A549 (cell line): ENCODE measurements at regions not wholly inside any gene's neighbourhood (a gene's known extent, or its start where the extent isn't known, plus 50 kb on each side); places are given as distances from the start of the nearest gene placed in this dataset.

ENCODE experiments used
- ATAC-seq, 2 experiments: fragments of 200-7000 bp in 1 of 2; fragments of >200 bp in 1 of 2; cut with Nextera tagmentation in 1 of 2; cut with Tn5 transposase in 1 of 2; 3 replicates each; pipeline versions ENCODE4 v1.8.0 to v1.9.1; 2018 to 2020; ENCODE audit warnings: mild to moderate bottlenecking in 1 of 2, moderate library complexity in 1 of 2
- CTCF ChIA-PET: fragments of 300-600 bp; sonication (Branson Sonifier 250); formaldehyde crosslinking; extraction: SDS; loops from one replicate; lab custom pipeline; 2021; ENCODE audit warnings: antibody characterized with exemption, inconsistent platforms; lab: Yijun Ruan, JAX
- POLR2A ChIA-PET: fragments of 350-600 bp; formaldehyde crosslinking; extraction: SDS; loops from one replicate; lab custom pipeline; 2021; ENCODE audit warnings: antibody characterized with exemption, inconsistent platforms; lab: Yijun Ruan, JAX
- DNase-seq, 2 experiments: peaks; one replicate each; pipeline versions ENCODE4 v3.0.0 to v3.0.0-alpha.2; 2011 to 2016; ENCODE audit warnings: low read depth in 1 of 2, low spot score in 1 of 2
- FAIRE-seq: peaks from 2 replicates; lab custom pipeline; 2011; peaks lifted over from hg19 to GRCh38; lab: Jason Lieb, UNC
- H3K27ac ChIP-seq, 2 experiments: fragments of >200 bp; sonication (Bioruptor Twin); formaldehyde crosslinking; 3 replicates each; pipeline ENCODE4 v1.5.1; 2016 to 2017
- H3K4me1 ChIP-seq: fragments of >200 bp; sonication (Bioruptor Twin); formaldehyde crosslinking; 3 replicates; pipeline ENCODE4 v1.6.1; 2016
- H3K4me2 ChIP-seq: fragments of >200 bp; sonication (Bioruptor Twin); formaldehyde crosslinking; 3 replicates; pipeline ENCODE4 v1.6.1; 2016
- H3K4me3 ChIP-seq: fragments of >200 bp; sonication (Bioruptor Twin); formaldehyde crosslinking; 3 replicates; pipeline ENCODE4 v1.5.1; 2016
- H3K9me3 ChIP-seq: fragments of >200 bp; sonication (Bioruptor Twin); formaldehyde crosslinking; 3 replicates; pipeline ENCODE4 v1.6.1; 2016
- BHLHE40 ChIP-seq: IDR thresholded peaks from 2 replicates; pipeline ENCODE4 v1.6.1; 2012; ENCODE audit warnings: low read depth, low read length, inconsistent platforms
- CBX8 ChIP-seq: fragments of 200-600 bp; sonication (generic); IDR thresholded peaks from 2 replicates; pipeline ENCODE4 v1.6.1; 2016
- CEBPB ChIP-seq, 2 experiments: fragments of >200 bp in 1 of 2; sonication (Bioruptor Twin) in 1 of 2; formaldehyde crosslinking in 1 of 2; IDR thresholded peaks; 2 replicates each; pipeline ENCODE4 v1.6.1; 2012 to 2016
- EHMT2 ChIP-seq: fragments of 200-600 bp; sonication (generic); IDR thresholded peaks from 2 replicates; pipeline ENCODE4 v1.6.1; 2016; ENCODE audit warnings: antibody characterized with exemption, low read depth, mild to moderate bottlenecking, moderate library complexity
- EP300 ChIP-seq, 2 experiments: fragments of >200 bp; sonication (Bioruptor Twin); formaldehyde crosslinking; IDR thresholded peaks; 2 replicates in 1 of 2; 3 replicates in 1 of 2; pipeline ENCODE4 v1.6.1; 2016 to 2017
- FOSL2 ChIP-seq, 2 experiments: fragments of 450-650 bp in 1 of 2; fragments of >200 bp in 1 of 2; sonication (Bioruptor Twin) in 1 of 2; formaldehyde crosslinking; IDR thresholded peaks; 2 replicates each; pipeline versions ENCODE4 v1.5.0 to v1.6.1; 2016 to 2020; ENCODE audit warnings: mild to moderate bottlenecking in 1 of 2, moderate library complexity in 1 of 2
- HEYL ChIP-seq: fragments of 250-450 bp; sonication (Bioruptor Pico); IDR thresholded peaks from 2 replicates; pipeline ENCODE4 v1.8.0; 2021; ENCODE audit warnings: mild to moderate bottlenecking, moderate library complexity
- HOXB5 ChIP-seq: fragments of 250-450 bp; sonication (Bioruptor Pico); IDR thresholded peaks from 2 replicates; pipeline ENCODE4 v1.5.0; 2020; ENCODE audit warnings: mild to moderate bottlenecking, moderate library complexity
- KDM5A ChIP-seq: fragments of 200-600 bp; sonication (generic); IDR thresholded peaks from 2 replicates; pipeline ENCODE4 v1.6.1; 2016; ENCODE audit warnings: antibody characterized with exemption, mild to moderate bottlenecking
- MAX ChIP-seq: IDR thresholded peaks from 2 replicates; pipeline ENCODE4 v1.6.1; 2012
- MAZ ChIP-seq: fragments of 150-350 bp; IDR thresholded peaks from 2 replicates; pipeline ENCODE4 v1.6.1; 2014; ENCODE audit warnings: antibody characterized with exemption, low read depth, low read length, borderline replicate concordance
- MYC ChIP-seq: IDR thresholded peaks from 2 replicates; pipeline ENCODE4 v1.6.1; 2012; ENCODE audit warnings: mild to moderate bottlenecking, inconsistent platforms, low read length, improper control_type of control experiment, borderline replicate concordance
- NR3C1 ChIP-seq: fragments of >200 bp; sonication (Bioruptor Twin); formaldehyde crosslinking; IDR thresholded peaks from 3 replicates; pipeline ENCODE4 v1.6.1; 2017
- POLR2A ChIP-seq: IDR thresholded peaks from 2 replicates; pipeline ENCODE4 v1.6.1; 2012; ENCODE audit warnings: mild to moderate bottlenecking, low read length
- POLR2AphosphoS2 ChIP-seq: conservative IDR thresholded peaks from 2 replicates; pipeline ENCODE4 v1.6.1; 2012; ENCODE audit warnings: low read length, improper control_type of control experiment, inconsistent platforms
- RNF2 ChIP-seq: fragments of 200-600 bp; sonication (generic); IDR thresholded peaks from 2 replicates; pipeline ENCODE4 v1.6.1; 2016; ENCODE audit warnings: low read depth, mild to moderate bottlenecking, antibody characterized with exemption, moderate library complexity, borderline replicate concordance
- SREBF2 ChIP-seq: fragments of 450-650 bp; IDR thresholded peaks from 2 replicates; pipeline ENCODE4 v1.6.1; 2014; ENCODE audit warnings: mild to moderate bottlenecking, moderate library complexity
- TP53 ChIP-seq: fragments of 250-450 bp; sonication (Bioruptor Pico); IDR thresholded peaks from 2 replicates; pipeline ENCODE4 v1.5.0; 2021; ENCODE audit warnings: mild to moderate bottlenecking, moderate library complexity
- ZFP36 ChIP-seq: fragments of 450-650 bp; IDR thresholded peaks from 2 replicates; pipeline ENCODE4 v1.6.1; 2014; ENCODE audit warnings: borderline replicate concordance; ENCODE audit not compliant: partially characterized antibody
- WGBS: methylation state at CpG from one replicate; pipeline ENCODE4 v1.1.6; 2017; ENCODE audit errors: missing lambda C conversion rate; 5-methylcytosine and 5-hydroxymethylcytosine counted together
- TF ChIP-seq, protein P1 (sequence below): fragments of 250-450 bp; sonication (Bioruptor Pico); IDR thresholded peaks from 2 replicates; pipeline ENCODE4 v1.5.0; 2021; ENCODE audit warnings: mild to moderate bottlenecking, moderate library complexity, borderline replicate concordance
- TF ChIP-seq, protein P2 (sequence below): IDR thresholded peaks from 2 replicates; pipeline ENCODE4 v1.6.1; 2012; ENCODE audit warnings: low read depth, borderline replicate concordance
- TF ChIP-seq, protein P3 (sequence below): fragments of 200-600 bp; sonication (generic); IDR thresholded peaks from 2 replicates; pipeline ENCODE4 v1.6.1; 2016; ENCODE audit warnings: antibody characterized with exemption, mild to moderate bottlenecking, moderate library complexity
- TF ChIP-seq, protein P4 (sequence below): fragments of >200 bp; sonication (Bioruptor Twin); formaldehyde crosslinking; IDR thresholded peaks from 2 replicates; pipeline ENCODE4 v1.6.1; 2016
- TF ChIP-seq, protein P5 (sequence below): fragments of 450-650 bp; IDR thresholded peaks from 2 replicates; pipeline ENCODE4 v1.6.1; 2014; ENCODE audit warnings: antibody characterized with exemption

DNA sequence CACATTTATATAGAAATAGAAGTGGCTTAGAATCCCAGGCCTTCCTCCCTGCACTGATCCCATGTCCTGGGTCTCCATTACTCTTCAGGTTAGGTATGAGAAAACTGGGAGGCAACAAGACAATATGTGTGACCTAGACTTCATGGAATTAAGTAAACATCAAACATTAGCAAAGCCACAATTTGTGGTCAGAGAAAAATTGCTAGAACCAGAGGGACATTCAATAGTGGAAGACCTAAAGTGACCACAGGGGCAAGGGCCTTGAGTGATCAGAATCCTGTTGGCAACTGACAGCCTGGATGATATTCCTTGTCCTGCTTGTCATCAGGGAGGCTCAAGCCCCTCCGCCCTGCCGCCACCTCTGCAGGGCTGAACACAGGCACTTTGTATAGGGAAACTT lies 322.8 kb upstream of the CTNNB1 start:
- H3K4me2 ChIP-seq, result no peak overlapping the region
- FAIRE-seq (no peak), ATAC-seq (no peak), DNase-seq (no peak)
- 88% methylated on average over 2 of the region's 2 CpGs for WGBS
- TF ChIP-seq MAZ, result no peak
- TF ChIP-seq KDM5A, result no peak
- TF ChIP-seq NR3C1, result no peak
- TF ChIP-seq SREBF2, result no peak
- TF ChIP-seq TP53 (CRISPR knock-in tag), result no peak
- TF ChIP-seq RNF2, result no peak
- no peak for TF ChIP-seq FOSL2 (IDR thresholded peaks at IDR 0.05)
- no peak for TF ChIP-seq FOSL2 (CRISPR knock-in tag; IDR thresholded peaks at IDR 0.05)
- TF ChIP-seq ZFP36, result no peak
- H3K4me3 ChIP-seq, result no peak overlapping the region
- ChIA-PET CTCF (no interaction called here), POLR2A (no interaction called here)
- no peak overlapping the region for H3K27ac ChIP-seq
- no peaks in the 10 kb centered on the region for H3K9me3 ChIP-seq
- H3K4me1 ChIP-seq, result no peaks in the 10 kb centered on the region

DNA sequence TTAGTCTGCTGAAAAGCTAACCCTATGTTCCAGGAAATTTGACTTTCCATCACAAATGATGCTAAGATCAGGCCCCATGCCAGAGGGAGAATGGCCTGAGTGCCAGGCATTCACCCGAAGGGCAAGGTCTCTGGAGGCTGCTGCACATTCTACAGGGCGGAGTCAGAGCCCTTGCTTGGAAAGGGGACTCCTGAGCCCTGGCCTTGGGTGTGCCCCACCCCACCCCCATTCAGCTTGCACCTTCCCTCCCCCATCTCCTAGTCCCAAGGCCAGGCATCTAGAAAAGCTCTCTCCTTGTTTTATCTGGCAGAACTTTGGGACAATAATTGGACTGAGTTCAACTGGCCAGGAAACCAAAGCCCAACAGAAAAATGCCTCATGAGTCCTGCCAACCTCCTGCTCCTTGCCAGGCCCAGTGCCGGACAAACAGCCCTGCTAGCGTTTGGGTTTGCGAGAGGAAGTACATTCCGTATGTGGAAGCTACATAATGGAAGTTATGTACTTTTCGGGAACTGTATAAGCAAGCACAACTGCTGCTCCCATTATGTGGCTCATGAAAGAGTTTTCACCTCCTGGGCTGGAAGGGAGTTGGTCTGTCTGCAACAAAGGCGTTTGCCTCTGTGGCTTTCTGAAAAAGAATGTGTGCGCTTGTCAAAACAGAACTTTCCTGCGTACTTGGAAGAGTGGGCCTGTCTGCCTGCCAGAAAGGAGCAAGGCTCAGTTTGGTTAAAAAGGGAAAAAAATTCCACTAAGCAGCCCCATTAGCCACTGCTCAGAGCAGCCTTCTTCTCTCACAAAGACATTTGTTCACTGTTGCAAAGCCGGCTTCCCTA lies 321.5 kb upstream of the CTNNB1 start:
- ATAC-seq (no peak), FAIRE-seq (no peak), DNase-seq (no peak)
- Histone ChIP-seq H3K9me3 (no peaks in the 10 kb centered on the region), H3K4me3 (no peak overlapping the region), H3K4me2 (no peak overlapping the region), H3K4me1 (no peaks in the 10 kb centered on the region), H3K27ac (no peak overlapping the region)
- 79% methylated on average over 7 of the region's 11 CpGs for whole genome bisulfite sequencing
- CTCF ChIA-PET, result no interaction called here
- TF ChIP-seq, protein P1, sequence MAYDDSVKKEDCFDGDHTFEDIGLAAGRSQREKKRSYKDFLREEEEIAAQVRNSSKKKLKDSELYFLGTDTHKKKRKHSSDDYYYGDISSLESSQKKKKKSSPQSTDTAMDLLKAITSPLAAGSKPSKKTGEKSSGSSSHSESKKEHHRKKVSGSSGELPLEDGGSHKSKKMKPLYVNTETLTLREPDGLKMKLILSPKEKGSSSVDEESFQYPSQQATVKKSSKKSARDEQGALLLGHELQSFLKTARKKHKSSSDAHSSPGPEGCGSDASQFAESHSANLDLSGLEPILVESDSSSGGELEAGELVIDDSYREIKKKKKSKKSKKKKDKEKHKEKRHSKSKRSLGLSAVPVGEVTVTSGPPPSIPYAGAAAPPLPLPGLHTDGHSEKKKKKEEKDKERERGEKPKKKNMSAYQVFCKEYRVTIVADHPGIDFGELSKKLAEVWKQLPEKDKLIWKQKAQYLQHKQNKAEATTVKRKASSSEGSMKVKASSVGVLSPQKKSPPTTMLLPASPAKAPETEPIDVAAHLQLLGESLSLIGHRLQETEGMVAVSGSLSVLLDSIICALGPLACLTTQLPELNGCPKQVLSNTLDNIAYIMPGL (CRISPR knock-in tag), result no peak
- no peak for TF ChIP-seq EP300 (IDR thresholded peaks at IDR 0.05)
- TF ChIP-seq, protein P2, sequence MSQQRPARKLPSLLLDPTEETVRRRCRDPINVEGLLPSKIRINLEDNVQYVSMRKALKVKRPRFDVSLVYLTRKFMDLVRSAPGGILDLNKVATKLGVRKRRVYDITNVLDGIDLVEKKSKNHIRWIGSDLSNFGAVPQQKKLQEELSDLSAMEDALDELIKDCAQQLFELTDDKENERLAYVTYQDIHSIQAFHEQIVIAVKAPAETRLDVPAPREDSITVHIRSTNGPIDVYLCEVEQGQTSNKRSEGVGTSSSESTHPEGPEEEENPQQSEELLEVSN, result no peak
- POLR2A ChIA-PET, result no interaction called here

DNA sequence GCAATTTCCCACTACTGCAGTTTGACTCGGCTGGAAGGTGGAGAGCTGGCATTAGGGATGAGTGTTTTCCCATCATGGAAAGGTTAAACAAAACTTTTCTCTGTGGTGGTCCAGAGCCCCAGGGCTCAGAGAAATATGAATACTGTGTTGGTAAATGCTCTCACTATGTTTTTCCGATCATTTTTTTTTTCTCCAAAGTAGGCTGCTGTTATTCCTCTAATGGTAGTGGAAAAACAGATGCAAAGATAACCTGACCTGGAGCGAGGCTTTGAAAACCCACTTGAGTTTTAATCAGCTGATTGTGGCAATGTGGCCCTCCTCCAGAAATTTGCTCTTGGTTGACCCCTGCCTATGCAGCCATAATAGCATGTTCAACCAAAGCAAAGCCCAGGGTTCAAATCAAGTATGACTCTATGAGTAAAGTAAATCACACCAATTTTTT lies 320.8 kb upstream of the CTNNB1 start:
- Histone ChIP-seq H3K4me1 (no peaks in the 10 kb centered on the region), H3K4me2 (no peak overlapping the region), H3K27ac (no peak overlapping the region), H3K9me3 (no peaks in the 10 kb centered on the region), H3K4me3 (no peak overlapping the region)
- no peak for FAIRE-seq
- TF ChIP-seq, protein P3, sequence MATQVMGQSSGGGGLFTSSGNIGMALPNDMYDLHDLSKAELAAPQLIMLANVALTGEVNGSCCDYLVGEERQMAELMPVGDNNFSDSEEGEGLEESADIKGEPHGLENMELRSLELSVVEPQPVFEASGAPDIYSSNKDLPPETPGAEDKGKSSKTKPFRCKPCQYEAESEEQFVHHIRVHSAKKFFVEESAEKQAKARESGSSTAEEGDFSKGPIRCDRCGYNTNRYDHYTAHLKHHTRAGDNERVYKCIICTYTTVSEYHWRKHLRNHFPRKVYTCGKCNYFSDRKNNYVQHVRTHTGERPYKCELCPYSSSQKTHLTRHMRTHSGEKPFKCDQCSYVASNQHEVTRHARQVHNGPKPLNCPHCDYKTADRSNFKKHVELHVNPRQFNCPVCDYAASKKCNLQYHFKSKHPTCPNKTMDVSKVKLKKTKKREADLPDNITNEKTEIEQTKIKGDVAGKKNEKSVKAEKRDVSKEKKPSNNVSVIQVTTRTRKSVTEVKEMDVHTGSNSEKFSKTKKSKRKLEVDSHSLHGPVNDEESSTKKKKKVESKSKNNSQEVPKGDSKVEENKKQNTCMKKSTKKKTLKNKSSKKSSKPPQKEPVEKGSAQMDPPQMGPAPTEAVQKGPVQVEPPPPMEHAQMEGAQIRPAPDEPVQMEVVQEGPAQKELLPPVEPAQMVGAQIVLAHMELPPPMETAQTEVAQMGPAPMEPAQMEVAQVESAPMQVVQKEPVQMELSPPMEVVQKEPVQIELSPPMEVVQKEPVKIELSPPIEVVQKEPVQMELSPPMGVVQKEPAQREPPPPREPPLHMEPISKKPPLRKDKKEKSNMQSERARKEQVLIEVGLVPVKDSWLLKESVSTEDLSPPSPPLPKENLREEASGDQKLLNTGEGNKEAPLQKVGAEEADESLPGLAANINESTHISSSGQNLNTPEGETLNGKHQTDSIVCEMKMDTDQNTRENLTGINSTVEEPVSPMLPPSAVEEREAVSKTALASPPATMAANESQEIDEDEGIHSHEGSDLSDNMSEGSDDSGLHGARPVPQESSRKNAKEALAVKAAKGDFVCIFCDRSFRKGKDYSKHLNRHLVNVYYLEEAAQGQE, result no peak
- TF ChIP-seq, protein P4, sequence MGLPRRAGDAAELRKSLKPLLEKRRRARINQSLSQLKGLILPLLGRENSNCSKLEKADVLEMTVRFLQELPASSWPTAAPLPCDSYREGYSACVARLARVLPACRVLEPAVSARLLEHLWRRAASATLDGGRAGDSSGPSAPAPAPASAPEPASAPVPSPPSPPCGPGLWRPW, result no peak
- TF ChIP-seq POLR2AphosphoS2, result no peak
- TF ChIP-seq, protein P5, sequence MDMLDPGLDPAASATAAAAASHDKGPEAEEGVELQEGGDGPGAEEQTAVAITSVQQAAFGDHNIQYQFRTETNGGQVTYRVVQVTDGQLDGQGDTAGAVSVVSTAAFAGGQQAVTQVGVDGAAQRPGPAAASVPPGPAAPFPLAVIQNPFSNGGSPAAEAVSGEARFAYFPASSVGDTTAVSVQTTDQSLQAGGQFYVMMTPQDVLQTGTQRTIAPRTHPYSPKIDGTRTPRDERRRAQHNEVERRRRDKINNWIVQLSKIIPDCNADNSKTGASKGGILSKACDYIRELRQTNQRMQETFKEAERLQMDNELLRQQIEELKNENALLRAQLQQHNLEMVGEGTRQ, result no peak
- TF ChIP-seq EHMT2, result no peak
- no peak for TF ChIP-seq HEYL (CRISPR knock-in tag)
- no peak for TF ChIP-seq FOSL2 (IDR thresholded peaks at IDR 0.05)
- TF ChIP-seq FOSL2 (CRISPR knock-in tag; IDR thresholded peaks at IDR 0.05), result no peak
- no peak for TF ChIP-seq BHLHE40
- TF ChIP-seq MYC, result no peak
- no peak for TF ChIP-seq CBX8
- TF ChIP-seq POLR2A, result no peak
- no peak for TF ChIP-seq CEBPB (IDR thresholded peaks at IDR 0.05)
- TF ChIP-seq HOXB5 (CRISPR knock-in tag), result no peak
- no peak for TF ChIP-seq MAX
- 79% methylated on average over 3 of the region's 3 CpGs for WGBS
- ATAC-seq, result no peak
- ChIA-PET POLR2A (no interaction called here), CTCF (no interaction called here)
- no peak for DNase-seq
